Esophagus muscularis mucosa (tissue), 4 donors: ENCODE measurements at regions not wholly inside any gene's neighbourhood (a gene's known extent, or its start where the extent isn't known, plus 50 kb on each side); places are given as distances from the start of the nearest gene placed in this dataset.
A peak's percentile ranks its signal among the peaks of the same experiment; 100 is the strongest.

Experiments used
- DNase-seq: peaks from one replicate; pipeline ENCODE4 v3.0.0-alpha.2; 2017; ENCODE audit errors: extremely low spot score
- H3K27ac ChIP-seq, 4 donors: fragments of 200-600 bp; sonication (generic); replicated peaks in 1 of 4; 1 replicate in 3 of 4; 2 replicates in 1 of 4; pipeline ENCODE4 v1.5.1; 2016 to 2019; ENCODE audit warnings: mild to moderate bottlenecking in 1 of 4
- H3K27me3 ChIP-seq, 4 donors: fragments of 200-600 bp; sonication (generic); one replicate each; pipeline versions ENCODE4 v1.5.1 to v1.6.0; 2016 to 2019
- H3K36me3 ChIP-seq, 4 donors: fragments of 200-600 bp; sonication (generic); one replicate each; pipeline ENCODE4 v1.5.1; 2016 to 2019
- H3K4me1 ChIP-seq, 4 donors: fragments of 200-600 bp; sonication (generic); one replicate each; pipeline ENCODE4 v1.5.1; 2016 to 2019
- H3K4me3 ChIP-seq, 4 donors: fragments of 200-600 bp; sonication (generic); 1 replicate in 2 of 4; 2 replicates in 2 of 4; pipeline ENCODE4 v1.5.1; 2016 to 2019; ENCODE audit warnings: mild to moderate bottlenecking in 4 of 4, moderate library complexity in 1 of 4
- H3K9me3 ChIP-seq, 4 donors: fragments of 200-600 bp; sonication (generic); 1 replicate in 3 of 4; 2 replicates in 1 of 4; pipeline ENCODE4 v1.5.1; 2016 to 2019
- CTCF ChIP-seq, 3 experiments: fragments of 200-600 bp in 2 of 3; fragments of 450-650 bp in 1 of 3; sonication (generic) in 2 of 3; IDR thresholded peaks; one replicate each; pipeline ENCODE4 v1.5.1; 2017 to 2019; ENCODE audit warnings: antibody characterized with exemption in 3 of 3, mild to moderate bottlenecking in 2 of 3, moderate library complexity in 1 of 3
- EP300 ChIP-seq: sonication (generic); formaldehyde crosslinking; IDR thresholded peaks from one replicate; pipeline ENCODE4 v1.6.1; 2017; ENCODE audit warnings: antibody characterized with exemption
- POLR2A ChIP-seq: fragments of 450-650 bp; IDR thresholded peaks from one replicate; pipeline ENCODE4 v1.6.1; 2017; ENCODE audit warnings: antibody characterized with exemption, moderate library complexity, mild to moderate bottlenecking, low read depth
- POLR2AphosphoS5 ChIP-seq, 2 donors: sonication (generic); formaldehyde crosslinking; IDR thresholded peaks; one replicate each; pipeline ENCODE4 v1.6.1; 2017; ENCODE audit warnings: antibody characterized with exemption in 2 of 2
- WGBS: methylation state at CpG from one replicate; pipeline ENCODE4 v1.1.5; 2018; 5-methylcytosine and 5-hydroxymethylcytosine counted together
- intact Hi-C: fragments of 100-400 bp; cut with DNase I; formaldehyde crosslinking; loops from one replicate; pipeline ENCODE4 v1.15.1; 2023

- WGBS = 80% methylated on average over 19 of the region's 20 CpGs
- intact Hi-C loops = no loop called here
- Histone ChIP-seq H3K36me3 (no peaks in the 10 kb centered on the region), H3K4me1 (no peaks in the 10 kb centered on the region), H3K27ac (no peak overlapping the region), H3K27me3 (peaks cover 0 to 20% (median 0%) of the 10 kb centered on the region in 4 donors), H3K9me3 (no peaks in the 10 kb centered on the region), H3K4me3 (no peak overlapping the region)
- no peak for TF ChIP-seq POLR2A
- no peak for TF ChIP-seq EP300
- TF ChIP-seq CTCF (IDR thresholded peaks at IDR 0.05) = peak in 2 of 3 experiments; percentile 13 to 27
- TF ChIP-seq POLR2AphosphoS5 (IDR thresholded peaks at IDR 0.05) = no peak
- no peak for DNase-seq
Measured at GRCh38 chr5:2017540-2018389, 135.0 kb upstream of the IRX4 start.

GRCh38 chr5:2015961-2016360 is 133.2 kb upstream of the IRX4 start:
- no peaks in the 10 kb centered on the region for H3K36me3 ChIP-seq
- no peaks in the 10 kb centered on the region for H3K4me1 ChIP-seq
- intact Hi-C loops = no loop called here
- 69% methylated on average over 8 of the region's 8 CpGs for WGBS
- no peak overlapping the region for H3K4me3 ChIP-seq
- TF ChIP-seq POLR2A (no peak), EP300 (no peak), POLR2AphosphoS5 (IDR thresholded peaks at IDR 0.05) (no peak), CTCF (IDR thresholded peaks at IDR 0.05) (no peak)
- no peak overlapping the region for H3K27ac ChIP-seq
- peaks cover 0 to 8% (median 0%) of the 10 kb centered on the region in 4 donors for H3K27me3 ChIP-seq
- no peaks in the 10 kb centered on the region for H3K9me3 ChIP-seq
- DNase-seq = no peak

GRCh38 chr5:2015124-2015848 is 132.6 kb upstream of the IRX4 start:
- 81% methylated on average over 13 of the region's 13 CpGs for WGBS
- Histone ChIP-seq H3K9me3 (no peaks in the 10 kb centered on the region), H3K4me3 (no peak overlapping the region), H3K4me1 (no peaks in the 10 kb centered on the region), H3K27ac (no peak overlapping the region), H3K27me3 (peaks cover 0 to 10% (median 0%) of the 10 kb centered on the region in 4 donors), H3K36me3 (no peaks in the 10 kb centered on the region)
- no peak for DNase-seq
- TF ChIP-seq EP300 (no peak), CTCF (IDR thresholded peaks at IDR 0.05) (no peak), POLR2AphosphoS5 (IDR thresholded peaks at IDR 0.05) (no peak), POLR2A (no peak)
- intact Hi-C loops = no loop called here

- WGBS = 85% methylated on average over 12 of the region's 12 CpGs
- intact Hi-C loops = no loop called here
Measured at GRCh38 chr5:2014058-2014610, 131.4 kb upstream of the IRX4 start.

More at GRCh38 chr5:2014058-2014610, 131.4 kb upstream of the IRX4 start:
- H3K4me1 ChIP-seq = no peaks in the 10 kb centered on the region
- H3K9me3 ChIP-seq = no peaks in the 10 kb centered on the region
- peak; percentile 80 for DNase-seq
- peaks cover 0 to 9% (median 0%) of the 10 kb centered on the region in 4 donors for H3K27me3 ChIP-seq
- H3K36me3 ChIP-seq = no peaks in the 10 kb centered on the region
- TF ChIP-seq POLR2AphosphoS5 (IDR thresholded peaks at IDR 0.05) (no peak), POLR2A (no peak), EP300 (no peak), CTCF (IDR thresholded peaks at IDR 0.05) (no peak)
- H3K27ac ChIP-seq = no peak overlapping the region
- H3K4me3 ChIP-seq = no peak overlapping the region
